ENCODE measurements at regions not wholly inside any gene's neighbourhood (a gene's known extent, or its start where the extent isn't known, plus 50 kb on each side); places are given as distances from the start of the nearest gene placed in this dataset.

DNA sequence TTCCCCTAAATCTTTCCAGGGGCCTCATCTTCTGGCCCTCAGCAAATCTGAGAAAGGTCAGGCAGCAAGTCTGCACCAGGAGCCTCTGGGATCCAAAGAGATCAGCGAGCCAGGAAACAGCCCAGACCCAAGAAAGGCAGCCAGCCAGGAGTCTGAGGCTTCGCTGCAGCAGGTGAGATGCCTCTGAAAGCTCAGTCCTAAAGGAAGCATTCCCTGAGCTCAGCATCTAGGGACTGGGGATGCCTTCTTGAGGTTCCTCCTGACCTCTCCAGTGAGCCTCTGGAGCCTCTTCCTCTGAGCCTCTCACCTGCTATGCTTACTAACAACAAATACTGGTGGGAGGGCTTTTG is 118.8 kb upstream of the MAFB start:
- TF ChIP-seq, protein P1, sequence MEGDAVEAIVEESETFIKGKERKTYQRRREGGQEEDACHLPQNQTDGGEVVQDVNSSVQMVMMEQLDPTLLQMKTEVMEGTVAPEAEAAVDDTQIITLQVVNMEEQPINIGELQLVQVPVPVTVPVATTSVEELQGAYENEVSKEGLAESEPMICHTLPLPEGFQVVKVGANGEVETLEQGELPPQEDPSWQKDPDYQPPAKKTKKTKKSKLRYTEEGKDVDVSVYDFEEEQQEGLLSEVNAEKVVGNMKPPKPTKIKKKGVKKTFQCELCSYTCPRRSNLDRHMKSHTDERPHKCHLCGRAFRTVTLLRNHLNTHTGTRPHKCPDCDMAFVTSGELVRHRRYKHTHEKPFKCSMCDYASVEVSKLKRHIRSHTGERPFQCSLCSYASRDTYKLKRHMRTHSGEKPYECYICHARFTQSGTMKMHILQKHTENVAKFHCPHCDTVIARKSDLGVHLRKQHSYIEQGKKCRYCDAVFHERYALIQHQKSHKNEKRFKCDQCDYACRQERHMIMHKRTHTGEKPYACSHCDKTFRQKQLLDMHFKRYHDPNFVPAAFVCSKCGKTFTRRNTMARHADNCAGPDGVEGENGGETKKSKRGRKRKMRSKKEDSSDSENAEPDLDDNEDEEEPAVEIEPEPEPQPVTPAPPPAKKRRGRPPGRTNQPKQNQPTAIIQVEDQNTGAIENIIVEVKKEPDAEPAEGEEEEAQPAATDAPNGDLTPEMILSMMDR (conservative IDR thresholded peaks at IDR 0.05 in 1 of 2, IDR thresholded peaks at IDR 0.05 in 1 of 2; ENCODE audit: extremely low read depth in 1 of 2, insufficient read depth in 1 of 2, low read depth in 1 of 2, low read length in 2 of 2) = no peak
- TF ChIP-seq EZH2 (IDR thresholded peaks at IDR 0.05; ENCODE audit: borderline replicate concordance, low read length) = no peak

Data from mammary epithelial cell (primary cell).